ENCODE measurements at regions not wholly inside any gene's neighbourhood (a gene's known extent, or its start where the extent isn't known, plus 50 kb on each side); places are given as distances from the start of the nearest gene placed in this dataset.

DNA sequence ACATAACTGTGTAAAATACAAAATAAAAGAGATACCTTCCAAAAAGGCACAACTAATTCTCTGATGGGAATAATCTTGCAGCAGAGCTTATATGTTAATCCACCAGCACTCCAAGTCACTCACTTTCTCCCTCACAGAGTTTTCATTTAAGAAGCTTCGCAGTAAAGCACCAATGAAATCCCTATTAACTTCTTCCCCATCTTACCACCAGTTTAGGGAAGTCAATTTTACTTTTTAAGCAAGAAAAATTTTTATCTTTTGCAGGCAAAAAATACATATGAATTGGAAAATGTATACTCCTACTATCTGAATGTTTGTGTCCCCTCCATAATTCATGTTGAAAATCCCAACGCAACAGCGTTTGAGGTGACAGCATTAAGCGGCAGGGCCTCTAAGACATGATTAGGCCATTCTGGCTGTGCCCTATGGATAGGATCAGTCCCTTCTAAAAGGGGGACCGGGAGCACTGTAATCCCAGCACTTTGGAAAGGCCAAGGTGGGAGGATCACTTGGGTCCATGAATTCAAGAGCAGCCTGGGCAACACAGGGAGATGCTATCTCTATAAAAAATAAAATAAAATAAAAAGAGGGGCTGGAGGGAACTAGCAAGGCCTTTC is 435.8 kb downstream of the SHQ1 start:
- TF ChIP-seq EP300 (IDR thresholded peaks at IDR 0.05) = no peak
- TF ChIP-seq, protein P1, sequence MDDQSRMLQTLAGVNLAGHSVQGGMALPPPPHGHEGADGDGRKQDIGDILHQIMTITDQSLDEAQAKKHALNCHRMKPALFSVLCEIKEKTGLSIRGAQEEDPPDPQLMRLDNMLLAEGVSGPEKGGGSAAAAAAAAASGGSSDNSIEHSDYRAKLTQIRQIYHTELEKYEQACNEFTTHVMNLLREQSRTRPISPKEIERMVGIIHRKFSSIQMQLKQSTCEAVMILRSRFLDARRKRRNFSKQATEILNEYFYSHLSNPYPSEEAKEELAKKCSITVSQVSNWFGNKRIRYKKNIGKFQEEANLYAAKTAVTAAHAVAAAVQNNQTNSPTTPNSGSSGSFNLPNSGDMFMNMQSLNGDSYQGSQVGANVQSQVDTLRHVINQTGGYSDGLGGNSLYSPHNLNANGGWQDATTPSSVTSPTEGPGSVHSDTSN (IDR thresholded peaks at IDR 0.05) = no peak
- no peak for TF ChIP-seq JUN (IDR thresholded peaks at IDR 0.05)
